ENCODE measurements at regions not wholly inside any gene's neighbourhood (a gene's known extent, or its start where the extent isn't known, plus 50 kb on each side); places are given as distances from the start of the nearest gene placed in this dataset.

DNA sequence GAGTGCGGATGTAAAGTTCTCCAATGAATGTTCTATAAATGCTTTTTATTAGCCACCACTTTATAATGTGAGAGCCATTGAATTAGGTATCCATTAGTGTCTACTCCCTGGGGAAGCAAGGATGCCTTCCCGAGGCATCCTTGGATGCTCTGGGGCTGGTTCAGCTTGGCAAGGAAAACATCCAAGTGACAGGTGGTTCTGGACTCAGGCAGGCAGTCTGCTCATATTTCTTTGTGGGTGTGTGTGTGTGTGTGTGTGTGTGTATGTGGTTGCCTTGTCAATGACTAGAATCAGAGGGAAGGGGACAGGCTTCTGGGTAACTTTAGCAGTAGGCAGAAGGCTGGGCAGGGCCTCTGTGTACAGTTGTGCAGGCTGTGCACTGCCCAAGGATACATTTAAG is 149.2 kb downstream of the TSN start:
- H3K27me3 ChIP-seq (ENCODE audit: low read depth, low read length): no peaks in the 10 kb centered on the region
- H3K4me2 ChIP-seq (ENCODE audit: low read length): no peak overlapping the region
- H3K9me3 ChIP-seq (ENCODE audit: insufficient read depth, low read length): no peaks in the 10 kb centered on the region
- H3K4me1 ChIP-seq (ENCODE audit: low read length): no peaks in the 10 kb centered on the region
- H4K20me1 ChIP-seq (ENCODE audit: insufficient read depth, low read length): no peaks in the 10 kb centered on the region
- no peaks in the 10 kb centered on the region for H3K79me2 ChIP-seq (ENCODE audit: low read length)
- TF ChIP-seq EZH2phosphoT487 (IDR thresholded peaks at IDR 0.05; ENCODE audit: low read depth): no peak
- no peak for TF ChIP-seq CTCF (IDR thresholded peaks at IDR 0.05; ENCODE audit: low read depth, low read length)
- H3K9ac ChIP-seq (ENCODE audit: low read length): no peak overlapping the region
- no peak overlapping the region for H2AFZ ChIP-seq (ENCODE audit: low read depth, low read length)
- H3K27ac ChIP-seq (ENCODE audit: low read length): no peak overlapping the region
- no peaks in the 10 kb centered on the region for H3K36me3 ChIP-seq (replicated peaks; ENCODE audit: low read depth, low read length)
- no peak overlapping the region for H3K4me3 ChIP-seq (ENCODE audit: low read length)

DNA sequence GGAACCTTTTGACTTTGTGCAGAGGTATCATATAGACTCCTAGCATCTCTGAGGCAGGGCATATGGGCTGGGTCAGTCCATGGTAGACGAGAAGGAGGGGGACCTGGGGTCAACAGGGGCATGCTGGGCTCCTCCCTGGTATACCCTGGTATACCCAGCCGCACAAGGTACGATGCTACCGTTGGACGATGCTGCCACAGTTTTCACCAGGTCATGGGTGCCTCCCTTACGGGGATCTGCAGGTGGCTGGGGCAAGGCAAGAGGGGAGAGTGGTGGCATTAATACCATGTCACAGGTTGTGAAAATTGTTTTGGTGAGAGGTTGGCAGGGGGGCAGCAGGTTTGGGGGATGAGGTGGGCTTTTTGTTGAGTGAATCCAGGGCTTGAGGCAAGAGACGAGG is 149.8 kb downstream of the TSN start:
- Histone ChIP-seq H3K9me3 (ENCODE audit: insufficient read depth, low read length) (no peaks in the 10 kb centered on the region), H2AFZ (ENCODE audit: low read depth, low read length) (no peak overlapping the region), H3K4me3 (ENCODE audit: low read length) (no peak overlapping the region), H3K4me1 (ENCODE audit: low read length) (no peaks in the 10 kb centered on the region), H3K79me2 (ENCODE audit: low read length) (no peaks in the 10 kb centered on the region), H3K9ac (ENCODE audit: low read length) (no peak overlapping the region), H4K20me1 (ENCODE audit: insufficient read depth, low read length) (no peaks in the 10 kb centered on the region), H3K27ac (ENCODE audit: low read length) (no peak overlapping the region), H3K27me3 (ENCODE audit: low read depth, low read length) (peaks cover 4% of the 10 kb centered on the region; the same call in 1 of the 2 replicates), H3K4me2 (ENCODE audit: low read length) (no peak overlapping the region), H3K36me3 (replicated peaks; ENCODE audit: low read depth, low read length) (no peaks in the 10 kb centered on the region)
- TF ChIP-seq CTCF (IDR thresholded peaks at IDR 0.05; ENCODE audit: low read depth, low read length) (no peak), EZH2phosphoT487 (IDR thresholded peaks at IDR 0.05; ENCODE audit: low read depth) (no peak)

GRCh38 chr2:121906170-121906569 is 150.7 kb downstream of the TSN start:
- Histone ChIP-seq H3K27ac (ENCODE audit: low read length) (no peak overlapping the region), H4K20me1 (ENCODE audit: insufficient read depth, low read length) (no peaks in the 10 kb centered on the region), H3K79me2 (ENCODE audit: low read length) (no peaks in the 10 kb centered on the region), H3K27me3 (ENCODE audit: low read depth, low read length) (peaks cover 9% of the 10 kb centered on the region), H2AFZ (ENCODE audit: low read depth, low read length) (no peak overlapping the region), H3K9me3 (ENCODE audit: insufficient read depth, low read length) (no peaks in the 10 kb centered on the region), H3K4me3 (ENCODE audit: low read length) (no peak overlapping the region), H3K9ac (ENCODE audit: low read length) (no peak overlapping the region), H3K4me2 (ENCODE audit: low read length) (no peak overlapping the region), H3K36me3 (replicated peaks; ENCODE audit: low read depth, low read length) (no peaks in the 10 kb centered on the region), H3K4me1 (ENCODE audit: low read length) (no peaks in the 10 kb centered on the region)
- TF ChIP-seq EZH2phosphoT487 (IDR thresholded peaks at IDR 0.05; ENCODE audit: low read depth) (no peak), CTCF (IDR thresholded peaks at IDR 0.05; ENCODE audit: low read depth, low read length) (no peak)

DNA sequence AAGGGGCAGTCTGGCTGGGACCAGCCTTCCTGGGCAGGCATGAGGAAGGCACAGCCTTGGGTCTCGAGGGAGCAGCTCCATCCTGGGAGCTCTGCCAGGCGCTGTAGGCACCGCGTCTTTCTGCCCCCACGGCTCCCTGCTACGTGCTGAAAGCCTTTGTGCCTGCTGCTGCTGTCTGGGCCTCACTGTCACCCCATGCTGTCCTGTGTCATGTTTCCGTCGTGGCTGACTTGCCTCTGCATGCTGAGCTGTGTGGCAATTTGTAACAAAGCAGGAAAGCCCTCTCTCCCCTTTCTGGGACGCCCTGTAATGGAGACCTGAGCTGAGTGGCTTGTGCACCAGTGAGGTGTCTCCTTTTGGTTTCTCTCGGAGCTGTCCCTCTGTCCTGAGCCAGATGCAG is 152.5 kb downstream of the TSN start:
- no peak overlapping the region for H3K27ac ChIP-seq (ENCODE audit: low read length)
- no peaks in the 10 kb centered on the region for H3K4me1 ChIP-seq (ENCODE audit: low read length)
- H3K79me2 ChIP-seq (ENCODE audit: low read length): no peaks in the 10 kb centered on the region
- H3K9ac ChIP-seq (ENCODE audit: low read length): no peak overlapping the region
- no peaks in the 10 kb centered on the region for H3K9me3 ChIP-seq (ENCODE audit: insufficient read depth, low read length)
- H3K27me3 ChIP-seq (ENCODE audit: low read depth, low read length): peaks cover 9% of the 10 kb centered on the region
- no peaks in the 10 kb centered on the region for H4K20me1 ChIP-seq (ENCODE audit: insufficient read depth, low read length)
- H3K4me3 ChIP-seq (ENCODE audit: low read length): no peak overlapping the region
- H3K36me3 ChIP-seq (replicated peaks; ENCODE audit: low read depth, low read length): no peaks in the 10 kb centered on the region
- TF ChIP-seq EZH2phosphoT487 (IDR thresholded peaks at IDR 0.05; ENCODE audit: low read depth) (no peak), CTCF (IDR thresholded peaks at IDR 0.05; ENCODE audit: low read depth, low read length) (no peak)
- no peak overlapping the region for H3K4me2 ChIP-seq (ENCODE audit: low read length)
- H2AFZ ChIP-seq (ENCODE audit: low read depth, low read length): no peak overlapping the region

All from OCI-LY3 (cell line).